PC-3 (cell line): ENCODE measurements at regions not wholly inside any gene's neighbourhood (a gene's known extent, or its start where the extent isn't known, plus 50 kb on each side); places are given as distances from the start of the nearest gene placed in this dataset.

ENCODE experiments used
- ATAC-seq: fragments of 200-7000 bp; cut with Tn5 transposase; 2 replicates; pipeline ENCODE4 v1.9.1; 2020; ENCODE audit warnings: mild to moderate bottlenecking, moderate library complexity
- BruUV-seq: library from RNA; stranded (reverse); fragments of 400-500 nt; replicated peaks from 2 replicates; lab custom pipeline; 2021; lab: Mats Ljungman, UMichigan
- CTCF ChIA-PET: fragments of 300-600 bp; sonication (Branson Sonifier 250); formaldehyde crosslinking; loops from one replicate; lab custom pipeline; 2022; ENCODE audit warnings: antibody characterized with exemption; lab: Charles Lee
- POLR2A ChIA-PET: fragments of 300-600 bp; sonication (Branson Sonifier 250); formaldehyde crosslinking; loops from one replicate; lab custom pipeline; 2022; ENCODE audit warnings: antibody characterized with exemption; ENCODE audit not compliant: unreplicated experiment; lab: Charles Lee
- DNase-seq: peaks from one replicate; pipeline ENCODE4 v3.0.0-alpha.2; 2015
- H2AFZ ChIP-seq: fragments of 300-600 bp; sonication (generic); 2 replicates; pipeline ENCODE4 v1.6.0; 2016; ENCODE audit warnings: antibody characterized with exemption, low read length
- H3F3A ChIP-seq: fragments of 300-600 bp; sonication (generic); one replicate; pipeline ENCODE4 v1.6.0; 2017; ENCODE audit warnings: antibody characterized with exemption, low read length, control low read depth, mild to moderate bottlenecking; ENCODE audit not compliant: unreplicated experiment
- H3K27ac ChIP-seq: fragments of 300-600 bp; sonication (generic); 2 replicates; pipeline ENCODE4 v1.5.1; 2016; ENCODE audit warnings: mild to moderate bottlenecking, low read length
- H3K27me3 ChIP-seq: fragments of 300-600 bp; sonication (generic); 2 replicates; pipeline ENCODE4 v1.6.1; 2016; ENCODE audit warnings: low read length, mixed read lengths
- H3K36me3 ChIP-seq: fragments of 300-600 bp; sonication (generic); 2 replicates; pipeline ENCODE4 v1.6.1; 2016; ENCODE audit warnings: low read depth, mixed run types, low read length, mixed read lengths
- H3K4me1 ChIP-seq: fragments of 300-600 bp; sonication (generic); 2 replicates; pipeline ENCODE4 v1.5.1; 2016; ENCODE audit warnings: low read length; ENCODE audit not compliant: insufficient read depth
- H3K4me2 ChIP-seq: fragments of 300-600 bp; sonication (generic); 2 replicates; pipeline ENCODE4 v1.6.0; 2016; ENCODE audit warnings: low read length
- H3K4me3 ChIP-seq: fragments of 300-600 bp; sonication (generic); 2 replicates; pipeline ENCODE4 v1.5.1; 2016; ENCODE audit warnings: mild to moderate bottlenecking, low read length, mixed read lengths
- H3K79me2 ChIP-seq: fragments of 300-600 bp; sonication (generic); 2 replicates; pipeline ENCODE4 v1.6.1; 2017; ENCODE audit warnings: low read length, mixed read lengths
- H3K9ac ChIP-seq: fragments of 300-600 bp; sonication (generic); 2 replicates; pipeline ENCODE4 v1.6.0; 2016; ENCODE audit warnings: mild to moderate bottlenecking, low read length
- H3K9me2 ChIP-seq: fragments of 300-600 bp; sonication (generic); replicated peaks from 2 replicates; pipeline ENCODE4 v1.6.1; 2016; ENCODE audit warnings: mixed run types, low read length, mixed read lengths
- H3K9me3 ChIP-seq: fragments of 300-600 bp; sonication (generic); 2 replicates; pipeline ENCODE4 v1.6.1; 2016; ENCODE audit warnings: low read length, mixed read lengths
- H4K20me1 ChIP-seq: fragments of 300-600 bp; sonication (generic); 2 replicates; pipeline ENCODE4 v1.6.1; 2016; ENCODE audit warnings: low read length, mixed read lengths
- EZH2 ChIP-seq: fragments of 300-600 bp; sonication (generic); IDR thresholded peaks from one replicate; pipeline ENCODE4 v1.6.1; 2017; ENCODE audit warnings: antibody characterized with exemption, mild to moderate bottlenecking, low read length; ENCODE audit not compliant: unreplicated experiment
- EZH2phosphoT487 ChIP-seq: fragments of 300-600 bp; sonication (generic); IDR thresholded peaks from 2 replicates; pipeline ENCODE4 v1.6.1; 2018; ENCODE audit warnings: mild to moderate bottlenecking, antibody characterized with exemption, low read length, borderline replicate concordance
- intact Hi-C: fragments of 100-400 bp; cut with micrococcal nuclease; formaldehyde crosslinking; loops from 2 replicates; pipeline ENCODE4 v1.9.0; 2023
- TF ChIP-seq, protein P1 (sequence below): fragments of 300-600 bp; sonication (generic); conservative IDR thresholded peaks from 2 replicates; pipeline ENCODE4 v1.5.1; 2017; ENCODE audit warnings: antibody characterized with exemption, low read depth, mild to moderate bottlenecking, low read length

DNA sequence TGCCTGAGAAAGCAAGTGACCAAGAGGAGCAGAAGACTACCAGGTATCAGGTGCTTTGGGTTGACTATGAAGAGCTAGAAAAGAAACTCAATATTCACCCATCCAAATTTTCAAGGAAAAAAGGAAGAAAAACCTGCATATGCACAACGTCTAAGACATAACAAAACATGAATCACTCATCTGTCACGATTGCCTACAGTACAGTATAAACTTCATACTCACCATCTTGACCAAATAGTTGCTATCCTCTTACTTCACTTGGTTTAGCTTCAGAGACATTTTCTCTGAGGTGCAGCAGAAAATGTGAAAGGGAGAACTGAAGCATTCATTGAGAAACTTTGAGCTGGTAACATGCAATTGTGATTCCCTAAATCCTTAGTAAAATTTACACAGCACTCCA, 228.6 kb upstream of the MPDZ start:
- peak; percentile 69 for ATAC-seq
- no peak overlapping the region for H3K27ac ChIP-seq
- H3K9me2 ChIP-seq = no peaks in the 10 kb centered on the region
- H2AFZ ChIP-seq = no peak overlapping the region
- DNase-seq = peak; percentile 1
- H3K4me1 ChIP-seq = peaks cover 1% of the 10 kb centered on the region
- H3K36me3 ChIP-seq = no peaks in the 10 kb centered on the region
- POLR2A ChIA-PET = no interaction called here
- H3K4me3 ChIP-seq = no peak overlapping the region
- H3F3A ChIP-seq = no peaks in the 10 kb centered on the region
- no peak for TF ChIP-seq EZH2
- TF ChIP-seq, protein P1, sequence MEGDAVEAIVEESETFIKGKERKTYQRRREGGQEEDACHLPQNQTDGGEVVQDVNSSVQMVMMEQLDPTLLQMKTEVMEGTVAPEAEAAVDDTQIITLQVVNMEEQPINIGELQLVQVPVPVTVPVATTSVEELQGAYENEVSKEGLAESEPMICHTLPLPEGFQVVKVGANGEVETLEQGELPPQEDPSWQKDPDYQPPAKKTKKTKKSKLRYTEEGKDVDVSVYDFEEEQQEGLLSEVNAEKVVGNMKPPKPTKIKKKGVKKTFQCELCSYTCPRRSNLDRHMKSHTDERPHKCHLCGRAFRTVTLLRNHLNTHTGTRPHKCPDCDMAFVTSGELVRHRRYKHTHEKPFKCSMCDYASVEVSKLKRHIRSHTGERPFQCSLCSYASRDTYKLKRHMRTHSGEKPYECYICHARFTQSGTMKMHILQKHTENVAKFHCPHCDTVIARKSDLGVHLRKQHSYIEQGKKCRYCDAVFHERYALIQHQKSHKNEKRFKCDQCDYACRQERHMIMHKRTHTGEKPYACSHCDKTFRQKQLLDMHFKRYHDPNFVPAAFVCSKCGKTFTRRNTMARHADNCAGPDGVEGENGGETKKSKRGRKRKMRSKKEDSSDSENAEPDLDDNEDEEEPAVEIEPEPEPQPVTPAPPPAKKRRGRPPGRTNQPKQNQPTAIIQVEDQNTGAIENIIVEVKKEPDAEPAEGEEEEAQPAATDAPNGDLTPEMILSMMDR = no peak
- TF ChIP-seq EZH2phosphoT487 = no peak
- no peaks in the 10 kb centered on the region for H3K79me2 ChIP-seq
- no TSS peak for BruUV-seq
- H3K27me3 ChIP-seq = no peaks in the 10 kb centered on the region
- no peaks in the 10 kb centered on the region for H4K20me1 ChIP-seq
- no peak overlapping the region for H3K4me2 ChIP-seq
- no peak overlapping the region for H3K9ac ChIP-seq
- no peaks in the 10 kb centered on the region for H3K9me3 ChIP-seq
- CTCF ChIA-PET = no interaction called here
- intact Hi-C loops = no loop called here

DNA sequence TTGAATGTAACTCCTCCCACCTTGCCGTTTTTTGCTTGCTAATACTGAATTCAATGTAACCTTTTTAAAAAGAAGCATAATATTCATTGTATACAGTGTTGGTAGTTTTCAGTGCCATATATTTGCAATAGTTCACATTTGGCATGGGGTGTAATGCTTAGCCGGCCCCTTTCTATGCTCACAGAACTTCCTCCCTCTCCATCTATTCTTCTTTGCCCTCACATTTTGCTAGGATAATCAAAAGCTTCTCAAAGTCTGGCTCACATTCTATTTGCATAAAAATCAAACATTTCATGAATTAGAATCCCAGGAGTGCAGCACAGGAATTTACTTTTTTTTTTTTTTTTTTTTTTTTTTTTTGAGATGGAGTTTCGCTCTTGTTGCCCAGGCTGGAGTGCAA, 226.3 kb upstream of the MPDZ start:
- Histone ChIP-seq H3K36me3 (no peaks in the 10 kb centered on the region), H3K79me2 (no peaks in the 10 kb centered on the region), H3K27ac (no peak overlapping the region), H3K4me3 (no peak overlapping the region), H3K9ac (no peak overlapping the region), H3K9me2 (no peaks in the 10 kb centered on the region), H3K9me3 (no peaks in the 10 kb centered on the region), H2AFZ (no peak overlapping the region), H3K4me2 (no peak overlapping the region), H4K20me1 (no peaks in the 10 kb centered on the region), H3F3A (no peaks in the 10 kb centered on the region), H3K27me3 (no peaks in the 10 kb centered on the region), H3K4me1 (no peaks in the 10 kb centered on the region)
- DNase-seq (no peak), ATAC-seq (no peak)
- ChIA-PET CTCF (no interaction called here), POLR2A (no interaction called here)
- BruUV-seq = no TSS peak
- intact Hi-C loops = no loop called here
- TF ChIP-seq EZH2phosphoT487 (no peak), EZH2 (no peak)
- TF ChIP-seq, protein P1 = no peak

DNA sequence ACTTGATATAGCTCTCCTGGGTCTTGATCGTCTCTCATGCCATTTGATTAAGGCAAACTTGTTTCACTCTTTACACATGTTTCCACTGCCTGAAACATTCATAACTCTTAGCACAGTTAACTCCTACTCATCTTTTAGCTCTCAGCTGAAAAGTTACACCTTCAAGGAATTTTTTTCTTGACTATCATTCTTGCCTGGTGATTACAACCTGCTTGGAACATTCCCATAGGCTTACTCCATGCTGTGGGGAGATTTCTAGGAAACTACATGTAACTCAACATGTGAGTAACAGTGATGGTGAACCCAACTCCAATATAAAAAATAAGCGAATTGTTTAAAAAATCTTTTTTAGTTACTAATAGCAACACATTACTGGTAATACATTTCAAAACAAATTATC, 224.1 kb upstream of the MPDZ start:
- Histone ChIP-seq H3F3A (no peaks in the 10 kb centered on the region), H3K27ac (no peak overlapping the region), H3K27me3 (no peaks in the 10 kb centered on the region), H3K36me3 (no peaks in the 10 kb centered on the region), H3K9ac (no peak overlapping the region), H3K4me1 (no peaks in the 10 kb centered on the region), H3K4me2 (no peak overlapping the region), H3K9me2 (no peaks in the 10 kb centered on the region), H3K9me3 (no peaks in the 10 kb centered on the region), H2AFZ (no peak overlapping the region), H3K79me2 (no peaks in the 10 kb centered on the region), H4K20me1 (no peaks in the 10 kb centered on the region), H3K4me3 (no peak overlapping the region)
- no peak for ATAC-seq
- DNase-seq = no peak
- ChIA-PET CTCF (no interaction called here), POLR2A (no interaction called here)
- TF ChIP-seq, protein P1 = no peak
- TF ChIP-seq EZH2phosphoT487 (no peak), EZH2 (no peak)
- intact Hi-C loops = no loop called here
- no TSS peak for BruUV-seq
